GM12891 (cell line): ENCODE measurements at regions not wholly inside any gene's neighbourhood (a gene's known extent, or its start where the extent isn't known, plus 50 kb on each side); places are given as distances from the start of the nearest gene placed in this dataset.
"Not testable (repeated sequence)": the region's sequence is repeated elsewhere in the genome, so short reads cannot be mapped to it uniquely, and the experiment has no call there.

Source experiments
- DNase-seq: peaks from one replicate; pipeline ENCODE4 v3.0.0; 2011; ENCODE audit warnings: low spot score; ENCODE audit not compliant: insufficient read length
- FAIRE-seq: peaks from 2 replicates; lab custom pipeline; 2011; peaks lifted over from hg19 to GRCh38; lab: Jason Lieb, UNC
- PAX5 ChIP-seq: IDR thresholded peaks from 2 replicates; pipeline ENCODE4 v1.6.1; 2011; ENCODE audit warnings: low read length, moderate library complexity, mild to moderate bottlenecking; ENCODE audit not compliant: insufficient read depth, severe bottlenecking
- POLR2A ChIP-seq: IDR thresholded peaks from 2 replicates; pipeline ENCODE4 v1.6.1; 2011; ENCODE audit warnings: low read depth, low read length, control low read depth
- POLR2AphosphoS5 ChIP-seq: IDR thresholded peaks from 2 replicates; pipeline ENCODE4 v1.6.1; 2011; ENCODE audit warnings: low read depth, low read length, control low read depth
- POU2F2 ChIP-seq: IDR thresholded peaks from 2 replicates; pipeline ENCODE4 v1.6.1; 2011; ENCODE audit warnings: low read depth, mild to moderate bottlenecking, control low read depth, low read length, moderate library complexity
- SPI1 ChIP-seq: IDR thresholded peaks from 2 replicates; pipeline ENCODE4 v1.6.1; 2011; ENCODE audit warnings: low read depth, low read length, control low read depth
- TAF1 ChIP-seq: IDR thresholded peaks from 2 replicates; pipeline ENCODE4 v1.6.1; 2011; ENCODE audit warnings: low read depth, low read length, control low read depth

DNA sequence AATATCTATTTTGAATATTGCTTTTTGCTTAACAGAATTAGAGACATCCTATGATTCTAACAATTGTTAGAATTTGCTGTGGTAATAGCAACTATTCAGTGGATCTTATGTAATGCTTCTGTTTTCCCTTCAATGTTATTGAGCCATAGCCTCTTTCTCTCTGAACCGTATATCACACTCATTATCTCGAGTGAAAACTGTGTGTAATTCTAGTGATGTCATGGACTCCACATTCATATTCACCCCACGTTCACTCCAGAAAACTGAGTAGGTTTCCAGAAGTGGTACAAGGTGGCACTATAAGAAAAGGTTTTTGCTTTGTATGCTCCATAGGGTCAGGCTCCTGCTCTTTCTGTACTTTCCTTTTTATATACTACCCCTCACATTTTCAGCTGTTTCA lies 534.3 kb upstream of the PABPC4L start:
- no peak for TF ChIP-seq POU2F2
- TF ChIP-seq POLR2AphosphoS5, result no peak
- TF ChIP-seq SPI1, result no peak
- no peak for TF ChIP-seq TAF1
- TF ChIP-seq POLR2A, result no peak
- no peak for TF ChIP-seq PAX5
- no peak for FAIRE-seq
- DNase-seq, result no peak

DNA sequence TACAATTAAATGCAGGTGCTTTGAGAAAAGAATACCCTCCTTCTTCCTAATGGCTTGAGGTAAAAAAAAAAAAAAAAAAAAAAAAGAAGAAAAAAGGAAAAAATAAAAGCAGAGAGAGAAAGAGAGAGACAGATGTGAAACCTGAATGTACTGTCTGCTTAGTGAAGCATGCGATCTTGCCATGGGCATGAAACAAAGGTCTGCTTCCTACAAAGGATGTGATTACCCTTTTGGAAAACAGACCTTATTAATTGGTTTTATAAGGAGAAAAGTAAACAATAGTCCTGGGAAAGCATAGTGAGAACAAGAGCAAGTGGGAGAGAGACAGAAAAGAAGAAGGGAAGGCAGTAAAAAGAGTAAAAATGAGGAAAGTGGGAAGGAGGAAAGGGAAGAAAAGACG lies 526.1 kb upstream of the PABPC4L start:
- FAIRE-seq (no peak), DNase-seq (no peak)
- TF ChIP-seq TAF1, result no peak
- no peak for TF ChIP-seq PAX5
- TF ChIP-seq POU2F2, result no peak
- no peak for TF ChIP-seq SPI1
- TF ChIP-seq POLR2A, result no peak
- TF ChIP-seq POLR2AphosphoS5, result no peak

- FAIRE-seq (no peak), DNase-seq (no peak)
- TF ChIP-seq POU2F2, result no peak
- no peak for TF ChIP-seq TAF1
- no peak for TF ChIP-seq PAX5
- TF ChIP-seq SPI1, result no peak
- TF ChIP-seq POLR2A, result no peak
- no peak for TF ChIP-seq POLR2AphosphoS5
Observed at GRCh38 chr4:134722306-134722705, 520.7 kb upstream of the PABPC4L start.

GRCh38 chr4:134720030-134720429 lies 518.4 kb upstream of the PABPC4L start:
- no peak for FAIRE-seq
- no peak for TF ChIP-seq TAF1
- TF ChIP-seq SPI1, result no peak
- no peak for TF ChIP-seq PAX5
- TF ChIP-seq POLR2AphosphoS5, result no peak
- TF ChIP-seq POLR2A, result no peak
- TF ChIP-seq POU2F2, result no peak

DNA sequence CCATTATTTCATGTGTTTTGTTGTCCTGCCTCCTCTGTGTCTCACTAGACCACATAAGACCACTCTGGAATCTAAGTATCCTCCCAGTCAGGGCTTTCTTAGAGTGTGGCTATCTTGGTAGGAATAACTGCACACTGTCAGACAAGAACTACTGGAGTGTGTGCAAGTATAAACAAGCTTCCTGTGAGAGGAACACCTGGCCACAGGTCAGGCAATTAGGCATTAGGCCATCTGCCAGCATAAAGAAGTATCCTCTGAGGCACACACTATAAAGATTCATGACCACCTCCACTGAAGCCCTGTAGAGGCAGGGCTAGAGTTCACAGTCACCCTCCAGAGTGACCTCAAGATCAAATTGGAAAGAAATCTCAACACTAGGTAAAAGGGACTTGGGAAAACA lies 507.0 kb upstream of the PABPC4L start:
- DNase-seq (no peak), FAIRE-seq (no peak)
- no peak for TF ChIP-seq POLR2A
- TF ChIP-seq POLR2AphosphoS5, result no peak
- TF ChIP-seq SPI1, result no peak
- no peak for TF ChIP-seq POU2F2
- TF ChIP-seq PAX5, result no peak
- no peak for TF ChIP-seq TAF1

More at GRCh38 chr4:134720030-134720429, 518.4 kb upstream of the PABPC4L start:
- no peak for DNase-seq

GRCh38 chr4:134708026-134708425 lies 506.4 kb upstream of the PABPC4L start:
- FAIRE-seq, result no peak
- TF ChIP-seq POU2F2 (no peak), TAF1 (no peak), SPI1 (no peak), POLR2AphosphoS5 (no peak)

GRCh38 chr4:134702374-134702773 lies 500.8 kb upstream of the PABPC4L start:
- DNase-seq (no peak), FAIRE-seq (no peak)
- TF ChIP-seq TAF1 (no peak), SPI1 (no peak), POLR2A (no peak), POU2F2 (no peak), PAX5 (no peak), POLR2AphosphoS5 (no peak)

More at GRCh38 chr4:134708026-134708425, 506.4 kb upstream of the PABPC4L start:
- DNase-seq, result no peak

- TF ChIP-seq POLR2AphosphoS5 (no peak), TAF1 (no peak), POU2F2 (no peak), POLR2A (no peak), PAX5 (no peak)
- FAIRE-seq, result no peak
- no peak for DNase-seq
Observed at GRCh38 chr4:134700251-134700650, 498.7 kb upstream of the PABPC4L start.

DNA sequence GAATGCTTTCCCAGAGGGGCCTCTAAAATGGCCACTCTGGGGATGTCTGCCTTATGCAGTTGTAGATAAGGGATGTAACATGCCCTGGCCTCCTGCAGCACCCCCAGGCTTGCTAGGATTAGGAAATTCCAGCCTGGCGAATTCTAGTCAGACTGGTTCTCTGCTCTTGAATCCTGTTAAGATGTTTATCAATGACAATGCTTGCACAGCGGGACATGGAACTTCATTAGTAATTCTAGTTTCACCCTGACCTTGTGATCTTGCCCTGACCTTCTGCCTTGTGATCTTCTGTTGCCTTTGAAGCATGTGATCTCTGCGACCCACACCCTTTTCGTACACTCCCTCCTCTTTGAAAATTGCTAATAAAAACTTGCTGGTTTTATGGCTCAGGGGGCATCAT lies 497.2 kb upstream of the PABPC4L start:
- FAIRE-seq, DNase-seq: not testable (repeated sequence)

DNA sequence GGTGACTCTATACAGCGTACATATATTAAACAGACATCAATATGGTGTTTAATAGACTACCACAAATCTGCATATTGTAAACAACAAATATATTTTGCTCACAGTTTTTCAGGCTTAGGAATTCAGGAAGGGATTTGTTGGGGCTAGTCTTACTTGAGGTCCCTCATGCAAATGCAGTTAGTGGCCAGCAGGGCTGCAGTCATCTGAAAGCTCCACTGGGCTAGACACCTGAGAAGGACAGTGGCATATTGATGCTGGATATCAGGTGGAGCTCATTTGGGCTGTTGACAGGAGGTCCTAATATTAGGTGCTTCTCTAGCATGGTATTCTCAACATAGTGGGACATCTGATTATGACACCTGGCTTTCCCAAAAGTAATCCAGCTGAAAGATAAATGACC lies 493.8 kb upstream of the PABPC4L start:
- DNase-seq (no peak), FAIRE-seq (no peak)
- TF ChIP-seq TAF1 (no peak), POU2F2 (no peak), PAX5 (no peak), POLR2AphosphoS5 (no peak), SPI1 (no peak), POLR2A (no peak)

DNA sequence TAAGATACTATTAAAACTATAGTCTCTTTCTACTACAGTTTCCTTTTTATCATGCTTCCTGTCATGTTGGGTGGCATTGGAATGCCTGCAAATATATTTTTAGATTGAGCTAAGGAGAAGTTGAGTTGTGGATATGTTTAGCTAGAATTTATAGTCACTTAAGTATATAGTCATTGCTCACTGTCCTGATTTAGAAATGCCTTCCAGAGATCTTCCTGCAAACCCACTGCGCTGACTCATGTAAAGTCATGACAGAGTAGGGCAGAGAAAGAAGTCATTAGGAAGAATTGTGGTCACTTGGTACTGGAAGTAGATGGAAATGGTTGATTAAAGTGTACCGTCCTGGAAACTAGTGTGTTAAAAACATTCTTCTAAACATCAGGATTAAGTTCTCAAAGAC lies 490.3 kb upstream of the PABPC4L start:
- DNase-seq (no peak), FAIRE-seq (no peak)
- TF ChIP-seq POLR2A (no peak), SPI1 (no peak), POLR2AphosphoS5 (no peak), PAX5 (no peak), TAF1 (no peak), POU2F2 (no peak)
